ENCODE measurements at regions not wholly inside any gene's neighbourhood (a gene's known extent, or its start where the extent isn't known, plus 50 kb on each side); places are given as distances from the start of the nearest gene placed in this dataset.

- DNase-seq (no peak), FAIRE-seq (no peak), ATAC-seq (no peak)
- Histone ChIP-seq H3K36me3 (no peaks in the 10 kb centered on the region), H3K4me3 (no peak overlapping the region), H3K27me3 (no peaks in the 10 kb centered on the region), H3K27ac (no peak overlapping the region), H3K4me1 (no peaks in the 10 kb centered on the region), H3K9me3 (no peaks in the 10 kb centered on the region)
- TF ChIP-seq, protein P1, sequence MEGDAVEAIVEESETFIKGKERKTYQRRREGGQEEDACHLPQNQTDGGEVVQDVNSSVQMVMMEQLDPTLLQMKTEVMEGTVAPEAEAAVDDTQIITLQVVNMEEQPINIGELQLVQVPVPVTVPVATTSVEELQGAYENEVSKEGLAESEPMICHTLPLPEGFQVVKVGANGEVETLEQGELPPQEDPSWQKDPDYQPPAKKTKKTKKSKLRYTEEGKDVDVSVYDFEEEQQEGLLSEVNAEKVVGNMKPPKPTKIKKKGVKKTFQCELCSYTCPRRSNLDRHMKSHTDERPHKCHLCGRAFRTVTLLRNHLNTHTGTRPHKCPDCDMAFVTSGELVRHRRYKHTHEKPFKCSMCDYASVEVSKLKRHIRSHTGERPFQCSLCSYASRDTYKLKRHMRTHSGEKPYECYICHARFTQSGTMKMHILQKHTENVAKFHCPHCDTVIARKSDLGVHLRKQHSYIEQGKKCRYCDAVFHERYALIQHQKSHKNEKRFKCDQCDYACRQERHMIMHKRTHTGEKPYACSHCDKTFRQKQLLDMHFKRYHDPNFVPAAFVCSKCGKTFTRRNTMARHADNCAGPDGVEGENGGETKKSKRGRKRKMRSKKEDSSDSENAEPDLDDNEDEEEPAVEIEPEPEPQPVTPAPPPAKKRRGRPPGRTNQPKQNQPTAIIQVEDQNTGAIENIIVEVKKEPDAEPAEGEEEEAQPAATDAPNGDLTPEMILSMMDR (IDR thresholded peaks at IDR 0.05): no peak
- 79 to 89% methylated on average over 5 of the region's 5 CpGs for WGBS, 2 donors
- intact Hi-C loops (cut with DNase I): no loop called here
Observed at GRCh38 chr3:186471771-186472170, 72.4 kb downstream of the CRYGS start.

- Histone ChIP-seq H3K9me3 (no peaks in the 10 kb centered on the region), H3K36me3 (no peaks in the 10 kb centered on the region), H3K4me3 (no peak overlapping the region), H3K4me1 (no peaks in the 10 kb centered on the region), H3K27me3 (no peaks in the 10 kb centered on the region), H3K27ac (no peak overlapping the region)
- intact Hi-C loops (cut with DNase I): no loop called here
- TF ChIP-seq, protein P1 (IDR thresholded peaks at IDR 0.05): no peak
- 78 to 79% methylated on average over 4 of the region's 4 CpGs for WGBS, 2 donors
- no peak for DNase-seq
- FAIRE-seq: no peak
- ATAC-seq: no peak
Observed at GRCh38 chr3:186469525-186469924, 74.7 kb downstream of the CRYGS start.

DNA sequence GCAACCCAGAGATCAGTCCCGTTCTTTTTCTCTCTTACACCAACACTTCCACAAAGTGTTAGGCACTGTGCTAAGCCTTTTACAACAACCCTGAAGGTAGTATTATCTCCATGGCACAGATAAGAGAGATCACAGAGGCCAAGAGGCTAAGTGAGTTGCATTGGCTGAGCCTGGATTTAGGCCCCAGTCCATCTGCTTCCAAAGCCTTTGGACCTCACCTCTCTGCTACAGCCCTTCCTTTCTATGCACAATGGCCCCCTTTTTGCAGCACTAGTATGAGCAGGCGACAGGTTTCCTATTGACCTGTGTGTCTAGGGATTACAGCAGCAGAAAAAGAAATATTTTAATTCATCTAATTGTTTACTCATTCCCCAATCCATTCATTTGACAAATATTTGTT, 76.2 kb downstream of the CRYGS start:
- DNase-seq (no peak), ATAC-seq (no peak), FAIRE-seq (no peak)
- TF ChIP-seq, protein P1 (IDR thresholded peaks at IDR 0.05): no peak
- Histone ChIP-seq H3K27ac (no peak overlapping the region), H3K4me1 (no peaks in the 10 kb centered on the region), H3K4me3 (no peak overlapping the region), H3K27me3 (no peaks in the 10 kb centered on the region), H3K36me3 (no peaks in the 10 kb centered on the region), H3K9me3 (no peaks in the 10 kb centered on the region)
- intact Hi-C loops (cut with DNase I): no loop called here
- 78 to 87% methylated on average over 2 of the region's 2 CpGs for WGBS, 2 donors

- TF ChIP-seq, protein P1 (IDR thresholded peaks at IDR 0.05): no peak
- FAIRE-seq: no peak
- Histone ChIP-seq H3K27ac (no peak overlapping the region), H3K4me1 (no peaks in the 10 kb centered on the region), H3K36me3 (no peaks in the 10 kb centered on the region), H3K4me3 (no peak overlapping the region), H3K27me3 (no peaks in the 10 kb centered on the region), H3K9me3 (no peaks in the 10 kb centered on the region)
- peak in 1 of 6 donors; percentile 28 for DNase-seq
- 49 to 55% methylated on average over 3 of the region's 3 CpGs for WGBS, 2 donors
- peak in 1 of 4 donors; percentile 56 for ATAC-seq
- intact Hi-C loops (cut with DNase I): no loop called here
Observed at GRCh38 chr3:186466391-186466974, 77.7 kb downstream of the CRYGS start.

DNA sequence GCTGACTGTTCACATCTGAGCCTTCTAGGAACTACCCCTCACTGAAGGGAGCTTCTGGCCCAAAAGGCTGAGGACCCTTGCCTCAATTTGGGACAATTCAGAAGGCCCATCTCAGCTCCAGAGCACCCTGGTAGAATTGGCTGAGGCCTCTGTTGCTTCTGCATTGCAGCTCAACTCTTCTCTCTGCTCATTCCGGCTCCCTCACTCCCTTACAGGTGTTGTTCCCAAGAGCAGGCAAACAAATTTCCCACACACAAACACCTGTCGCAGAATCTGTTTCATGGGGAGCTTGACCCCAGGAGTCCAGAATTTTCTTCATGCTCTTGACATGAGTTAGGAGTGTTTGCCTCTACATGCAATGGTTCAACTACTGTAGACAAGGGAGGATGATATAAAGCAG, 78.7 kb downstream of the CRYGS start:
- ATAC-seq (no peak), DNase-seq (no peak), FAIRE-seq (no peak)
- H3K36me3 ChIP-seq: no peaks in the 10 kb centered on the region
- 83 to 90% methylated on average over 2 of the region's 2 CpGs for WGBS, 2 donors
- H3K9me3 ChIP-seq: no peaks in the 10 kb centered on the region
- H3K27ac ChIP-seq: no peak overlapping the region
- TF ChIP-seq, protein P1 (IDR thresholded peaks at IDR 0.05): no peak
- intact Hi-C loops (cut with DNase I): no loop called here
- no peak overlapping the region for H3K4me3 ChIP-seq
- no peaks in the 10 kb centered on the region for H3K27me3 ChIP-seq
- H3K4me1 ChIP-seq: no peaks in the 10 kb centered on the region
